K562 (cell line): ENCODE measurements at regions not wholly inside any gene's neighbourhood (a gene's known extent, or its start where the extent isn't known, plus 50 kb on each side); places are given as distances from the start of the nearest gene placed in this dataset.

Experiments
- ATAC-seq: fragments of 200-7000 bp; cut with Tn5 transposase; 3 replicates; pipeline ENCODE4 v1.9.1; 2020; ENCODE audit warnings: moderate library complexity
- BruUV-seq: library from RNA; stranded (reverse); fragments of 400-500 nt; replicated peaks from 2 replicates; lab custom pipeline; 2021; lab: Mats Ljungman, UMichigan
- CTCF ChIA-PET: fragments of 300-600 bp; formaldehyde crosslinking; extraction: SDS; loops from one replicate; lab custom pipeline; 2021; ENCODE audit warnings: low intra/inter-chr PET ratio; lab: Yijun Ruan, JAX
- POLR2A ChIA-PET: fragments of 300-600, 350-650 bp; sonication (Branson Sonifier 250); formaldehyde crosslinking; extraction: SDS; loops from one replicate; lab custom pipeline; 2021; ENCODE audit warnings: antibody characterized with exemption, inconsistent platforms; lab: Yijun Ruan, JAX
- DNase-seq, 4 experiments: peaks; one replicate each; pipeline versions ENCODE4 v3.0.0 to v3.0.0-alpha.2; 2011 to 2018; ENCODE audit warnings: low spot score in 3 of 4, mixed read lengths in 3 of 4; ENCODE audit errors: extremely low read depth in 1 of 4
- FAIRE-seq: peaks from 2 replicates; lab custom pipeline; 2011; peaks lifted over from hg19 to GRCh38; lab: Jason Lieb, UNC
- H2AFZ ChIP-seq: 2 replicates; pipeline ENCODE4 v1.6.0; 2011; ENCODE audit warnings: low read depth, low read length, control low read depth, inconsistent platforms
- H3K27ac ChIP-seq: fragments of 200-600 bp; 3 replicates; pipeline ENCODE4 v1.8.0; 2011; ENCODE audit warnings: low read depth, mild to moderate bottlenecking, control low read depth, inconsistent platforms, low read length, moderate library complexity, mixed read lengths; ENCODE audit errors: extremely low read depth
- H3K27me3 ChIP-seq, 2 experiments: fragments of 300-600 bp in 1 of 2; 2 replicates in 1 of 2; 3 replicates in 1 of 2; pipeline versions ENCODE4 v1.6.0 to v1.8.0; 2011; ENCODE audit warnings: inconsistent platforms in 2 of 2, low read length in 2 of 2, mild to moderate bottlenecking in 1 of 2, mixed read lengths in 1 of 2, moderate library complexity in 1 of 2; ENCODE audit not compliant: control insufficient read depth in 2 of 2, insufficient read depth in 2 of 2
- H3K36me3 ChIP-seq: fragments of 300-600 bp; 3 replicates; pipeline ENCODE4 v1.8.0; 2011; ENCODE audit warnings: mild to moderate bottlenecking, low read length, inconsistent platforms; ENCODE audit not compliant: control insufficient read depth, insufficient read depth
- H3K4me1 ChIP-seq, 2 experiments: fragments of 200-600 bp in 1 of 2; replicated peaks in 1 of 2; 2 replicates in 1 of 2; 3 replicates in 1 of 2; pipeline versions ENCODE4 v1.5.1 to v1.8.0; 2011; ENCODE audit warnings: inconsistent platforms in 2 of 2, low read length in 2 of 2, mild to moderate bottlenecking in 1 of 2, mixed read lengths in 1 of 2, moderate library complexity in 1 of 2; ENCODE audit not compliant: control insufficient read depth in 2 of 2, insufficient read depth in 2 of 2
- H3K4me2 ChIP-seq: 2 replicates; pipeline ENCODE4 v1.6.1; 2011; ENCODE audit warnings: low read length, control low read depth, inconsistent platforms, mixed read lengths; ENCODE audit not compliant: insufficient read depth
- H3K4me3 ChIP-seq: fragments of 200-600 bp; sonication (generic), shearing (Covaris generic); 2 replicates; pipeline ENCODE4 v1.5.1; 2016; ENCODE audit warnings: control low read depth, inconsistent platforms
- H3K79me2 ChIP-seq: fragments of 200-600 bp; 3 replicates; pipeline ENCODE4 v1.8.0; 2011; ENCODE audit warnings: low read length, inconsistent platforms; ENCODE audit not compliant: control insufficient read depth, insufficient read depth
- H3K9ac ChIP-seq, 2 experiments: 2 replicates each; pipeline versions ENCODE4 v1.6.0 to v1.6.1; 2011; ENCODE audit warnings: low read depth in 2 of 2, low read length in 2 of 2, control low read depth in 1 of 2, inconsistent platforms in 1 of 2, mild to moderate bottlenecking in 1 of 2, mixed read lengths in 1 of 2; ENCODE audit not compliant: insufficient read depth in 1 of 2
- H3K9me1 ChIP-seq: one replicate; pipeline ENCODE4 v1.6.0; 2011; ENCODE audit warnings: inconsistent platforms, mild to moderate bottlenecking, low read length, moderate library complexity; ENCODE audit not compliant: control insufficient read depth, insufficient read depth
- H3K9me3 ChIP-seq: replicated peaks from 2 replicates; pipeline ENCODE4 v1.5.1; 2011; ENCODE audit warnings: low read depth, low read length, inconsistent platforms; ENCODE audit not compliant: control insufficient read depth, insufficient read depth
- H4K20me1 ChIP-seq: replicated peaks from 2 replicates; pipeline ENCODE4 v1.6.1; 2011; ENCODE audit warnings: low read length, inconsistent platforms, mixed read lengths; ENCODE audit not compliant: control insufficient read depth, insufficient read depth
- GATA2 ChIP-seq: sonication (generic); formaldehyde crosslinking; IDR thresholded peaks from 2 replicates; pipeline ENCODE4 v1.4.0; 2020; ENCODE audit warnings: mild to moderate bottlenecking, missing genetic modification reagents
- MEF2D ChIP-seq: conservative IDR thresholded peaks from 2 replicates; pipeline ENCODE4 v1.6.1; 2016; ENCODE audit warnings: low read depth, missing genetic modification characterization, missing compliant biosample characterization
- RNF2 ChIP-seq: sonication (generic); IDR thresholded peaks from 2 replicates; pipeline ENCODE4 v1.6.1; 2016
- ZNF217 ChIP-seq: sonication (generic); formaldehyde crosslinking; IDR thresholded peaks from 2 replicates; pipeline ENCODE4 v1.8.0; 2022; ENCODE audit warnings: mild to moderate bottlenecking, missing genetic modification reagents
- ZNF232 ChIP-seq: sonication (generic); formaldehyde crosslinking; IDR thresholded peaks from 2 replicates; pipeline ENCODE4 v1.8.0; 2022; ENCODE audit warnings: mild to moderate bottlenecking, missing genetic modification reagents
- ZNF780A ChIP-seq: fragments of 250-450 bp; sonication (Bioruptor Pico); IDR thresholded peaks from 2 replicates; pipeline ENCODE4 v1.5.0; 2021; ENCODE audit warnings: mild to moderate bottlenecking
- WGBS: fragments of 100-300 bp; shearing (Covaris generic); methylation state at CpG from one replicate; pipeline ENCODE4 v1.1.6; 2016; ENCODE audit warnings: low coverage, mixed read lengths; ENCODE audit not compliant: insufficient coverage; ENCODE audit errors: missing lambda C conversion rate; 5-methylcytosine and 5-hydroxymethylcytosine counted together
- in situ Hi-C: fragments of 300-500 bp; cut with MboI; formaldehyde crosslinking; loops from 4 replicates; pipeline ENCODE4 v1.15.0; 2018; ENCODE audit warnings: inconsistent platforms, mixed read lengths
- intact Hi-C: fragments of 100-400 bp; cut with micrococcal nuclease; formaldehyde crosslinking; loops from 2 replicates; pipeline ENCODE4 v1.14.2; 2022
- TF ChIP-seq, protein P1 (sequence below): fragments of 250-450 bp; sonication (Bioruptor Pico); IDR thresholded peaks from 2 replicates; pipeline ENCODE4 v1.8.0; 2022; ENCODE audit warnings: moderate library complexity, mild to moderate bottlenecking, inconsistent platforms
- TF ChIP-seq, protein P2 (sequence below): fragments of 450-650 bp; formaldehyde crosslinking; IDR thresholded peaks from 2 replicates; pipeline ENCODE4 v1.4.0; 2022; ENCODE audit warnings: missing genetic modification characterization

DNA sequence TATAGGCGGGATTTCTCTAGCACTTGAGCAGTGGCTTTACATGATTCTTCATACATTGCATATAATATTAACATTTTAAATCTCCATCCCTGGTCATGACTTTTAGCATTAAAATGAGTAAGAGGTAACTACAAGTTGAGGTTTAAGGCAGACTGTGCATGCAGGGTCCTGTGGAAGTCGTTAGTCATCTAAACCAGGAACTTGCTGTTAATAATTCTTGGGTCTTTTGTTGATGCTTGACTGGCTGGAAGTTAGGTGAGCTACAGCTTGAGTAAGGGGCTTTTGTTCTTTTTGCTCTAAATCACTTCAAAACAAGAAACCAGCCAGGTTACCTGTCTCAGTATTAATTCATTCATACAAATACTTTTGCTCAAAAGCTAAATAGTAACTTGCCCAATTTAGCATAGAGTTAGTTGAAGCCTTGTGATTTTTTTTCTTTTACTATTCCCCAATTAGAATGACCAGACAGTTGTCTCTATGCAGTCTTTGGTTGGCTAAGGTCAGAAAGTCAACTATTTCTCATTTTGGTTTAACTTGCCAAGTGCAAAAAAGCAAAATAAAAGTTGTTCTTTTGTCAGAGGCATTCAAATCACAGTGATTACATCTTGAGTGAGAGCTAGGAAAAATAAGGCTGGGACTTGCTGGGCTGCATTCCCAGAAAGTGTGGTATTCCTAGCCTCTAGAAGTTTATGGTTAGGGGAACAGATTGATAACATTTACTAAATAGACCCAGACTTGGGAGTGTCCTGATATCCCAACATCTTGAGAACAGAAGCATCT lies 516.9 kb downstream of the PDHA2 start:
- H3K9me1 ChIP-seq = no peaks in the 10 kb centered on the region
- H3K4me1 ChIP-seq = no peaks in the 10 kb centered on the region
- H3K9ac ChIP-seq = no peak overlapping the region
- no peak overlapping the region for H3K27ac ChIP-seq
- H2AFZ ChIP-seq = no peak overlapping the region
- H4K20me1 ChIP-seq = no peaks in the 10 kb centered on the region
- in situ Hi-C loops = no loop called here
- no peaks in the 10 kb centered on the region for H3K79me2 ChIP-seq
- 4% methylated on average over 2 of the region's 2 CpGs for WGBS
- H3K4me3 ChIP-seq = no peak overlapping the region
- FAIRE-seq (no peak), DNase-seq (no peak), ATAC-seq (no peak)
- no peak overlapping the region for H3K4me2 ChIP-seq
- intact Hi-C loops = no loop called here
- H3K27me3 ChIP-seq = no peaks in the 10 kb centered on the region
- no TSS peak for BruUV-seq
- no peaks in the 10 kb centered on the region for H3K9me3 ChIP-seq
- no peaks in the 10 kb centered on the region for H3K36me3 ChIP-seq
- CTCF ChIA-PET = no interaction called here
- TF ChIP-seq, protein P1, sequence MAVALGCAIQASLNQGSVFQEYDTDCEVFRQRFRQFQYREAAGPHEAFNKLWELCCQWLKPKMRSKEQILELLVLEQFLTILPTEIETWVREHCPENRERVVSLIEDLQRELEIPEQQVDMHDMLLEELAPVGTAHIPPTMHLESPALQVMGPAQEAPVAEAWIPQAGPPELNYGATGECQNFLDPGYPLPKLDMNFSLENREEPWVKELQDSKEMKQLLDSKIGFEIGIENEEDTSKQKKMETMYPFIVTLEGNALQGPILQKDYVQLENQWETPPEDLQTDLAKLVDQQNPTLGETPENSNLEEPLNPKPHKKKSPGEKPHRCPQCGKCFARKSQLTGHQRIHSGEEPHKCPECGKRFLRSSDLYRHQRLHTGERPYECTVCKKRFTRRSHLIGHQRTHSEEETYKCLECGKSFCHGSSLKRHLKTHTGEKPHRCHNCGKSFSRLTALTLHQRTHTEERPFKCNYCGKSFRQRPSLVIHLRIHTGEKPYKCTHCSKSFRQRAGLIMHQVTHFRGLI (CRISPR knock-in tag) = no peak
- TF ChIP-seq RNF2 (no peak), ZNF217 (CRISPR knock-in tag) (no peak), GATA2 (no peak), MEF2D (tag) (no peak), ZNF780A (CRISPR knock-in tag) (no peak), ZNF232 (no peak)
- TF ChIP-seq, protein P2, sequence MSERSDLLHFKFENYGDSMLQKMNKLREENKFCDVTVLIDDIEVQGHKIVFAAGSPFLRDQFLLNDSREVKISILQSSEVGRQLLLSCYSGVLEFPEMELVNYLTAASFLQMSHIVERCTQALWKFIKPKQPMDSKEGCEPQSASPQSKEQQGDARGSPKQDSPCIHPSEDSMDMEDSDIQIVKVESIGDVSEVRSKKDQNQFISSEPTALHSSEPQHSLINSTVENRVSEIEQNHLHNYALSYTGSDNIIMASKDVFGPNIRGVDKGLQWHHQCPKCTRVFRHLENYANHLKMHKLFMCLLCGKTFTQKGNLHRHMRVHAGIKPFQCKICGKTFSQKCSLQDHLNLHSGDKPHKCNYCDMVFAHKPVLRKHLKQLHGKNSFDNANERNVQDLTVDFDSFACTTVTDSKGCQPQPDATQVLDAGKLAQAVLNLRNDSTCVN = no peak
- POLR2A ChIA-PET = no interaction called here
